ENCODE measurements at regions not wholly inside any gene's neighbourhood (a gene's known extent, or its start where the extent isn't known, plus 50 kb on each side); places are given as distances from the start of the nearest gene placed in this dataset.
"Not testable (repeated sequence)": the region's sequence is repeated elsewhere in the genome, so short reads cannot be mapped to it uniquely, and the experiment has no call there.

GRCh38 chr1:213541641-213542040, 446.1 kb upstream of the PROX1 start:
- no peaks in the 10 kb centered on the region for H3K4me1 Mint-ChIP-seq
- H3K27me3 Mint-ChIP-seq = peaks cover 4% of the 10 kb centered on the region
- no peaks in the 10 kb centered on the region for H3K4me1 ChIP-seq (ENCODE audit: control insufficient read depth in 2 of 2, insufficient read depth in 2 of 2, low read length in 2 of 2)
- H4K20me1 ChIP-seq (ENCODE audit: control insufficient read depth, insufficient read depth, low read length, poor library complexity, severe bottlenecking) = no peaks in the 10 kb centered on the region
- no peak overlapping the region for H3K4me3 ChIP-seq (ENCODE audit: control extremely low read depth in 1 of 5, extremely low read depth in 1 of 5, insufficient read depth in 1 of 5, low read depth in 2 of 5, low read length in 4 of 5)
- peaks cover 0 to 5% (median 0%) of the 10 kb centered on the region in 3 donors for H3K9me3 ChIP-seq (ENCODE audit: control extremely low read depth in 1 of 3, control insufficient read depth in 2 of 3, insufficient read depth in 1 of 3, low read length in 2 of 3)
- no peaks in the 10 kb centered on the region for H3K79me2 ChIP-seq (ENCODE audit: control insufficient read depth, insufficient read depth, low read length)
- H3K9me3 Mint-ChIP-seq (ENCODE audit: insufficient read depth) = no peaks in the 10 kb centered on the region
- 0% methylated on average over 1 of the region's 1 CpG for WGBS (ENCODE audit: insufficient coverage)
- TF ChIP-seq EZH2 (IDR thresholded peaks at IDR 0.05; ENCODE audit: borderline replicate concordance, insufficient read depth, low read depth, low read length, poor library complexity, severe bottlenecking) = no peak
- TF ChIP-seq, protein P1, sequence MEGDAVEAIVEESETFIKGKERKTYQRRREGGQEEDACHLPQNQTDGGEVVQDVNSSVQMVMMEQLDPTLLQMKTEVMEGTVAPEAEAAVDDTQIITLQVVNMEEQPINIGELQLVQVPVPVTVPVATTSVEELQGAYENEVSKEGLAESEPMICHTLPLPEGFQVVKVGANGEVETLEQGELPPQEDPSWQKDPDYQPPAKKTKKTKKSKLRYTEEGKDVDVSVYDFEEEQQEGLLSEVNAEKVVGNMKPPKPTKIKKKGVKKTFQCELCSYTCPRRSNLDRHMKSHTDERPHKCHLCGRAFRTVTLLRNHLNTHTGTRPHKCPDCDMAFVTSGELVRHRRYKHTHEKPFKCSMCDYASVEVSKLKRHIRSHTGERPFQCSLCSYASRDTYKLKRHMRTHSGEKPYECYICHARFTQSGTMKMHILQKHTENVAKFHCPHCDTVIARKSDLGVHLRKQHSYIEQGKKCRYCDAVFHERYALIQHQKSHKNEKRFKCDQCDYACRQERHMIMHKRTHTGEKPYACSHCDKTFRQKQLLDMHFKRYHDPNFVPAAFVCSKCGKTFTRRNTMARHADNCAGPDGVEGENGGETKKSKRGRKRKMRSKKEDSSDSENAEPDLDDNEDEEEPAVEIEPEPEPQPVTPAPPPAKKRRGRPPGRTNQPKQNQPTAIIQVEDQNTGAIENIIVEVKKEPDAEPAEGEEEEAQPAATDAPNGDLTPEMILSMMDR (IDR thresholded peaks at IDR 0.05) = no peak
- H3K27ac Mint-ChIP-seq = no peak overlapping the region
- CTCF ChIA-PET = no interaction called here
- POLR2A ChIA-PET = no interaction called here
- H2AFZ ChIP-seq (ENCODE audit: insufficient read depth, low read depth, low read length, poor library complexity, severe bottlenecking) = no peak overlapping the region
- no peak overlapping the region for H3K27ac ChIP-seq (ENCODE audit: low read length in 2 of 2)
- H3K9ac ChIP-seq (ENCODE audit: low read length) = no peak overlapping the region
- no peak overlapping the region for H3K4me2 ChIP-seq (replicated peaks; ENCODE audit: low read depth, low read length, poor library complexity, severe bottlenecking)
- DNase-seq = no peak
- H3K4me3 Mint-ChIP-seq = no peak overlapping the region
- no peak for ATAC-seq (ENCODE audit: low read depth)
- intact Hi-C loops (cut with micrococcal nuclease) = no loop called here
- H3K36me3 ChIP-seq (replicated peaks in 1 of 2; ENCODE audit: control extremely low read depth in 1 of 2, control insufficient read depth in 1 of 2, extremely low read depth in 1 of 2, insufficient read depth in 2 of 2, low read length in 1 of 2) = no peaks in the 10 kb centered on the region
- H3K27me3 ChIP-seq (replicated peaks in 1 of 4; ENCODE audit: control extremely low read depth in 1 of 4, control insufficient read depth in 3 of 4, insufficient read depth in 4 of 4, low read length in 3 of 4) = no peaks in the 10 kb centered on the region

DNA sequence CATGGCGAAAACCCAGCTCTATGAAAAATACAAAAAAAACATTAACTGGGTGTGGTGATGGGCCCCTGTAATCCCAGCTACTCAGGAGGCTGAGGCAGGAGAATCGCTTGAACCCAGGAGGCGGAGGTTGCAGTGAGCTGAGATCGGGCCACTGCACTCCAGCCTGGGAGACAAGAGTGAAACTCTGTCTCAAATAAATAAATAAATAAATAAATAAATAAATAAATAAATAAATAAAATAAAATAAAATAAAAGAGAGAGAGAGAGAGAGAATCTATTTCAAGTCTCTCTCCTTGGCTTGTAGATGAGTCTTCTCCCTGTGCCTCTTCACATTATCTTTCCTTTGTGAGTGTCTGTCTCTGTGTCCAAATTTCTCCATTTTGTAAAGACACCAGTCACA, 442.6 kb upstream of the PROX1 start:
- H4K20me1 ChIP-seq (ENCODE audit: control insufficient read depth, insufficient read depth, low read length, poor library complexity, severe bottlenecking); H3K4me2 ChIP-seq (replicated peaks; ENCODE audit: low read depth, low read length, poor library complexity, severe bottlenecking); H3K27ac Mint-ChIP-seq; H3K27ac ChIP-seq (ENCODE audit: low read length in 2 of 2); H3K27me3 Mint-ChIP-seq; H3K9me3 Mint-ChIP-seq (ENCODE audit: insufficient read depth); H2AFZ ChIP-seq (ENCODE audit: insufficient read depth, low read depth, low read length, poor library complexity, severe bottlenecking); POLR2A ChIA-PET; H3K9ac ChIP-seq (ENCODE audit: low read length); H3K79me2 ChIP-seq (ENCODE audit: control insufficient read depth, insufficient read depth, low read length); H3K36me3 ChIP-seq (replicated peaks in 1 of 2; ENCODE audit: control extremely low read depth in 1 of 2, control insufficient read depth in 1 of 2, extremely low read depth in 1 of 2, insufficient read depth in 2 of 2, low read length in 1 of 2); H3K4me3 ChIP-seq (ENCODE audit: control extremely low read depth in 1 of 5, extremely low read depth in 1 of 5, insufficient read depth in 1 of 5, low read depth in 2 of 5, low read length in 4 of 5); H3K9me3 ChIP-seq (ENCODE audit: control extremely low read depth in 1 of 3, control insufficient read depth in 2 of 3, insufficient read depth in 1 of 3, low read length in 2 of 3); H3K4me1 Mint-ChIP-seq; H3K4me3 Mint-ChIP-seq; ATAC-seq (ENCODE audit: low read depth); H3K27me3 ChIP-seq (replicated peaks in 1 of 4; ENCODE audit: control extremely low read depth in 1 of 4, control insufficient read depth in 3 of 4, insufficient read depth in 4 of 4, low read length in 3 of 4); H3K4me1 ChIP-seq (ENCODE audit: control insufficient read depth in 2 of 2, insufficient read depth in 2 of 2, low read length in 2 of 2); intact Hi-C loops (cut with micrococcal nuclease); DNase-seq: not testable (repeated sequence)
- CTCF ChIA-PET = interaction anchor here (0.6 kb wide), 1 partner anchor 11 kb away, joined by 3 read pairs; no protein-coding TSS in a partner anchor
- no CpG with 5 or more reads among the region's 4 CpGs for WGBS (ENCODE audit: insufficient coverage)

Data from B cell (primary cell).